ENCODE measurements at regions not wholly inside any gene's neighbourhood (a gene's known extent, or its start where the extent isn't known, plus 50 kb on each side); places are given as distances from the start of the nearest gene placed in this dataset.

GRCh38 chr10:118504467-118505205 lies 90.8 kb downstream of the PRLHR start:
- no peak overlapping the region for H3K4me3 ChIP-seq (ENCODE audit: insufficient read depth, low read length)
- no peak overlapping the region for H2AFZ ChIP-seq (ENCODE audit: low read length)
- no peaks in the 10 kb centered on the region for H3K27me3 ChIP-seq (ENCODE audit: insufficient read depth, low read length)
- no peak overlapping the region for H3K27ac ChIP-seq (ENCODE audit: low read depth, low read length)
- no peak overlapping the region for H3K4me2 ChIP-seq (ENCODE audit: insufficient read depth, low read length)
- no peaks in the 10 kb centered on the region for H3K4me1 ChIP-seq (ENCODE audit: insufficient read depth, low read length)
- H3K36me3 ChIP-seq (ENCODE audit: insufficient read depth, low read length), result no peaks in the 10 kb centered on the region
- H4K20me1 ChIP-seq (ENCODE audit: insufficient read depth, low read length), result no peaks in the 10 kb centered on the region
- no peaks in the 10 kb centered on the region for H3K79me2 ChIP-seq (ENCODE audit: insufficient read depth, low read length)
- no peaks in the 10 kb centered on the region for H3K9me3 ChIP-seq (ENCODE audit: low read depth, low read length)
- DNase-seq (ENCODE audit: insufficient read length, low spot score, missing footprints), result no peak
- no peak for TF ChIP-seq CTCF (IDR thresholded peaks at IDR 0.05; ENCODE audit: extremely low read depth, low read depth, low read length)

GRCh38 chr10:118504044-118504443 lies 91.4 kb downstream of the PRLHR start:
- Histone ChIP-seq H3K4me2 (ENCODE audit: insufficient read depth, low read length) (no peak overlapping the region), H4K20me1 (ENCODE audit: insufficient read depth, low read length) (no peaks in the 10 kb centered on the region), H3K4me3 (ENCODE audit: insufficient read depth, low read length) (no peak overlapping the region), H2AFZ (ENCODE audit: low read length) (no peak overlapping the region), H3K27me3 (ENCODE audit: insufficient read depth, low read length) (no peaks in the 10 kb centered on the region), H3K79me2 (ENCODE audit: insufficient read depth, low read length) (no peaks in the 10 kb centered on the region), H3K36me3 (ENCODE audit: insufficient read depth, low read length) (no peaks in the 10 kb centered on the region), H3K4me1 (ENCODE audit: insufficient read depth, low read length) (no peaks in the 10 kb centered on the region), H3K27ac (ENCODE audit: low read depth, low read length) (no peak overlapping the region), H3K9me3 (ENCODE audit: low read depth, low read length) (no peaks in the 10 kb centered on the region)
- no peak for DNase-seq (ENCODE audit: insufficient read length, low spot score, missing footprints)
- TF ChIP-seq CTCF (IDR thresholded peaks at IDR 0.05; ENCODE audit: extremely low read depth, low read depth, low read length), result no peak

- H3K9me3 ChIP-seq (ENCODE audit: low read depth, low read length), result no peaks in the 10 kb centered on the region
- H3K27me3 ChIP-seq (ENCODE audit: insufficient read depth, low read length), result no peaks in the 10 kb centered on the region
- H3K79me2 ChIP-seq (ENCODE audit: insufficient read depth, low read length), result no peaks in the 10 kb centered on the region
Measured at GRCh38 chr10:118503192-118503591, 92.3 kb downstream of the PRLHR start.

More at GRCh38 chr10:118503192-118503591, 92.3 kb downstream of the PRLHR start:
- no peaks in the 10 kb centered on the region for H3K4me1 ChIP-seq (ENCODE audit: insufficient read depth, low read length)
- no peaks in the 10 kb centered on the region for H3K36me3 ChIP-seq (ENCODE audit: insufficient read depth, low read length)
- no peak overlapping the region for H3K4me3 ChIP-seq (ENCODE audit: insufficient read depth, low read length)
- no peak overlapping the region for H3K4me2 ChIP-seq (ENCODE audit: insufficient read depth, low read length)
- no peak overlapping the region for H2AFZ ChIP-seq (ENCODE audit: low read length)
- H3K27ac ChIP-seq (ENCODE audit: low read depth, low read length), result no peak overlapping the region
- no peak for DNase-seq (ENCODE audit: insufficient read length, low spot score, missing footprints)
- TF ChIP-seq CTCF (IDR thresholded peaks at IDR 0.05; ENCODE audit: extremely low read depth, low read depth, low read length), result no peak
- no peaks in the 10 kb centered on the region for H4K20me1 ChIP-seq (ENCODE audit: insufficient read depth, low read length)

Data from osteoblast (primary cell).